ENCODE measurements at regions not wholly inside any gene's neighbourhood (a gene's known extent, or its start where the extent isn't known, plus 50 kb on each side); places are given as distances from the start of the nearest gene placed in this dataset.
"Not testable (repeated sequence)": the region's sequence is repeated elsewhere in the genome, so short reads cannot be mapped to it uniquely, and the experiment has no call there.

GRCh38 chr14:105919458-105920150 is 393.2 kb downstream of the TMEM121 start:
- no peak overlapping the region for H3K4me3 ChIP-seq (ENCODE audit: control insufficient read depth, low read depth, low read length)
- TF ChIP-seq CTCF (IDR thresholded peaks at IDR 0.05; ENCODE audit: control insufficient read depth, insufficient read depth, low read depth, low read length, missing control alignments): no peak
- DNase-seq (ENCODE audit: low read depth): no peak

GRCh38 chr14:105920151-105920700 is 393.8 kb downstream of the TMEM121 start:
- not testable (repeated sequence) for DNase-seq (ENCODE audit: low read depth); H3K4me3 ChIP-seq (ENCODE audit: control insufficient read depth, low read depth, low read length)

DNA sequence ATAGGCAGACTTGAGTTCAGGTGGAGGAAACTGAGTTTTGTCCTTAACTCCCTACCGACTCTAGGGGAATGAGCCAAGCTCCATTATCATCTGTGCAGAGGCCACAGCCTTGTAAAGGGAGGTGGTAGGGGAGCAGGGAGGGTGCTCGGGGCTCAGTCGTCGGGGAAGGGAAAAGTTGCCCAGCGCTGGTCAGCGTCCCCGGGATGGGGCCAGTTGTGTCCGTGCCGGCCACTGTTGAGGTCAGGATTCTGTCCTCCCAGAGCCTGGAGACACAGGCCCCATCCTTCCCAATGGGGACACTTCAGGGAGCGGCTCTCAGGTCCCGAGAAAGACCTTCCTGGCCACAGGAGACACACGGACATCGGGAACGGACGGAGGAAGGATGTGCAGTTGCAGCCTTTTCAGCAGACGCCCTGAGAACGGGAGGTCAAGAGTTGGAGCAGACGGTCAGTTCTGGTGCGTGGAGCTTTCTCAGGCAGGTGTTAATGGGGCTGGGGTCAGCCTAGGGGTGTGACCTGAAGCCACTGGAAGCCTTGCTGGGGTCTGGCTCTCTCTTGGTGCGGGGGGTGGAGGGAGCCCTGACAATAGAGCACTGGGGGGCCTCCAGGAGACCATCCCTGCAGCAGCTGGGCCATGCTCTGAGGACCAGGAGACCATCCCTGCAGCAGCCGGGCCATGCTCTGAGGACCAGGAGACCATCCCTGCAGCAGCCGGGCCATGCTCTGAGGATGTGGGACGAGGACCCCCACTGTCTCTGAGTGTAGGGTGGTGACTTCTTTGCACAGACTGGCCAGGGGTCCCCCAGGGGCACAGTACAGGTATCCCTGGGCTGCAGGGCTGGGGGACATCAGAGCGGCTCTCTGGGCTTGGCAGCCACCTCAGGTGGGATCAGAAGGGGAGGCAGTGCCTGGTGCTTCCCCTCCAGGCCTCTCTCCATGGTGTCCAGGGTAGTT is 394.7 kb downstream of the TMEM121 start:
- not testable (repeated sequence) for DNase-seq (ENCODE audit: low read depth); H3K4me3 ChIP-seq (ENCODE audit: control insufficient read depth, low read depth, low read length)

DNA sequence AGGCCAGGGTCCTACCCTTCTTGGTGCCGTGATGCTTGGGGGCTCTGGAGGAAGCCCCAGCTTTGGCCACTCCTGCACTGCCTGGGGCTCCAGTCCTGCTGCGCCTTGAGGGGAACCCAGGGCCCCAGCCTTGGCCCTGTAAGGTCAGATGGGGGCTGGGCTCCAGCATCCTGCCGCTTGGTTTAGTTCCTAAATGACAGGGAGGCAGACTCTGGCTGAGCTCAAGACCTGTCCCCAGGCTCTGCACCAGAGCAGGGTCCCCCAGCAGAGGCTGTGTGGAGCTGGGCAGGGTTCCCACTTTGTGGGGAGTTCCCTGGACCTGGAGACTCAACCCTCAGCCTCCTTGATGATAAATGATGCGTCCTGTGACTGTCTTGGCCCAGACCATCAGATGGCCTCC is 395.4 kb downstream of the TMEM121 start:
- H3K4me3 ChIP-seq (ENCODE audit: control insufficient read depth, low read depth, low read length); DNase-seq (ENCODE audit: low read depth): not testable (repeated sequence)

GRCh38 chr14:105923520-105924191 is 397.3 kb downstream of the TMEM121 start:
- DNase-seq (ENCODE audit: low read depth); H3K4me3 ChIP-seq (ENCODE audit: control insufficient read depth, low read depth, low read length): not testable (repeated sequence)

GRCh38 chr14:105924951-105925591 is 398.7 kb downstream of the TMEM121 start:
- no peak for TF ChIP-seq CTCF (IDR thresholded peaks at IDR 0.05; ENCODE audit: control insufficient read depth, insufficient read depth, low read depth, low read length, missing control alignments)
- H3K4me3 ChIP-seq (ENCODE audit: control insufficient read depth, low read depth, low read length): no peak overlapping the region
- no peak for DNase-seq (ENCODE audit: low read depth)

DNA sequence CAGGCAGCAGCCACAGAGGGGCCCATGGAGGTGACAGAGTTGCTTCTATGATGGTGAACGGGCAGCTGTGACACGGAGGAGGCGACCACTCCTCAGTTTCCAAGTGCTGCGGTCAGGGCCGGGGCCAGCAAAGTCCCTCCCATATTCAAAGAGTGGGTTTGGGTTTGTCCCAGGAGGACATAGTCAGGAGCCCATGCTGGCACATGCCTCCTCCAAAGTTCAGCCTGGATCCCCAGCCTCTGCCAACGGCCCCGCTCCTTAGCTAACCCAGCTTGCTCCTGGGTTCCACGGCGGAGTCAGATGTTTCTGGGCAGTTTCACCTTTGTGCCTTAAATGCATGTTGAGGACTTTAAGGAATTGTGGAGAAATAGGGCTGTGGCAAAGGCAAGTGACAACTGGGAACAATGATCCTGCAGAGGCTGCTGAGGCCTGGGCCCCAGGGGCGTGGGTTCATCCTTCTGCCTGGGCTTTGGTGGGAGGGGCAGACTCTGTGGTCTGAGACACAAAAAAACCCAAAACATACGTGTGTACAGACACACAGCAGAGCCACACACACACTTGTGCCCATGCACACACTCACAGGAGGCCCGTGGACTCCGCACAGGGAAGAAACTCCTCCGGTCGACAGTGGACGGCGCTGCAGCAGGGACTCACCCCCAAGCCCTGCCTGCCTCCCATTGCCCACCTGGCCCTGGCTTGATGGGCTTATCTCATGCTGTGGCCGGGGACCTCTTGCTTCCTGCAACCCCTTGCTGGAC is 399.4 kb downstream of the TMEM121 start:
- no peak overlapping the region for H3K4me3 ChIP-seq (ENCODE audit: control insufficient read depth, low read depth, low read length)
- no peak for TF ChIP-seq CTCF (IDR thresholded peaks at IDR 0.05; ENCODE audit: control insufficient read depth, insufficient read depth, low read depth, low read length, missing control alignments)
- no peak for DNase-seq (ENCODE audit: low read depth)
